ENCODE measurements at regions not wholly inside any gene's neighbourhood (a gene's known extent, or its start where the extent isn't known, plus 50 kb on each side); places are given as distances from the start of the nearest gene placed in this dataset.

DNA sequence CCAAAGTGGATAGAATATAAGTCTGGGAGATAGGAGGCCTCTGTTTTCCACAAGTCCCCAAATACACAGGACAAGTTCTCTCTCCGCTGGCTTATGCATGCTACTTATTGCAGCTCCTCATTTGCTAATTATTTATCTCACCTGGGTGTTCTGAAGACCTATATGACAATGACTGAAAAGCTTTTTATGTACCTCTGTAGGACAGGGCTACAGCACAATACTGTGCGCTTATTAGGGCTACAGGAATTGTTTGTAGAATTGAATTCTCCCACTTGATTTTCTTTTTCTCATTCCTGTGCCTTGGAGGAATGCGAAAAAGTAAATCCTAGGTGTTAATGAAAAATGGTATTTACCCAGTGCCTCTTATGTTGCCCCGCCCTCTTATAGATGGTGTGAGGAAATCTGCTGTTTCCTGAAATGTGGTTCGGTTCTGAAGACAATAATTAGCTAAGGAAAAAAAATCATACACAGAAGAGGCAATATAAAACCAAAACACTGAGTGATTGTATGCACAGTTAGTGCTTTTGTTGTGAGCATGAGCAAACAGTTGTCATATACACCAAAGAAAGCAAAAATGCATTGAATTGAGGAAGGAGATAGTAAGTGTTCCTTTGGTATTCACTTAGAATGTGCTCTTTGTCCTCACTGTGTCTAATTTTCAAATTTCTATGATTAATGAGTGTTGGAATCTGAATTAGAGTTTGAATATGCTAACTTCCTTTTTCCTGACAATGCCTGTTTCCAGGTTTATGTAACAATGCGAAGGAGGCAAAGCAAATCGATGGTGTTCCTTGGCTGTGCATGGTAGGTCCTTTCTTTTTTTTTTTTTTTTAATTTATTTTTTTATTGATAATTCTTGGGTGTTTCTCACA is 78.7 kb upstream of the PNPT1 start:
- DNase-seq (ENCODE audit: low read depth, low spot score), result no peak
- H3K4me3 ChIP-seq (ENCODE audit: control insufficient read depth in 2 of 3, extremely low read depth in 1 of 3, insufficient read depth in 2 of 3, low read depth in 1 of 3, low read length in 3 of 3), result no peak overlapping the region
- no peaks in the 10 kb centered on the region for H4K20me1 ChIP-seq (ENCODE audit: control insufficient read depth, extremely low read depth, insufficient read depth, low read length)
- no peaks in the 10 kb centered on the region for H3K27me3 ChIP-seq (ENCODE audit: control insufficient read depth, extremely low read depth, insufficient read depth, low read length)
- FAIRE-seq, result no peak
- dilution Hi-C loops (cut with MboI; ENCODE audit: extremely low pct_ligation_motif_present, low sequenced_read_pairs), result no loop called here
- H2AFZ ChIP-seq (ENCODE audit: control insufficient read depth, low read length), result peak overlapping the region; percentile 4
- no peak for TF ChIP-seq EZH2 (IDR thresholded peaks at IDR 0.05; ENCODE audit: low read length)
- TF ChIP-seq, protein P1, sequence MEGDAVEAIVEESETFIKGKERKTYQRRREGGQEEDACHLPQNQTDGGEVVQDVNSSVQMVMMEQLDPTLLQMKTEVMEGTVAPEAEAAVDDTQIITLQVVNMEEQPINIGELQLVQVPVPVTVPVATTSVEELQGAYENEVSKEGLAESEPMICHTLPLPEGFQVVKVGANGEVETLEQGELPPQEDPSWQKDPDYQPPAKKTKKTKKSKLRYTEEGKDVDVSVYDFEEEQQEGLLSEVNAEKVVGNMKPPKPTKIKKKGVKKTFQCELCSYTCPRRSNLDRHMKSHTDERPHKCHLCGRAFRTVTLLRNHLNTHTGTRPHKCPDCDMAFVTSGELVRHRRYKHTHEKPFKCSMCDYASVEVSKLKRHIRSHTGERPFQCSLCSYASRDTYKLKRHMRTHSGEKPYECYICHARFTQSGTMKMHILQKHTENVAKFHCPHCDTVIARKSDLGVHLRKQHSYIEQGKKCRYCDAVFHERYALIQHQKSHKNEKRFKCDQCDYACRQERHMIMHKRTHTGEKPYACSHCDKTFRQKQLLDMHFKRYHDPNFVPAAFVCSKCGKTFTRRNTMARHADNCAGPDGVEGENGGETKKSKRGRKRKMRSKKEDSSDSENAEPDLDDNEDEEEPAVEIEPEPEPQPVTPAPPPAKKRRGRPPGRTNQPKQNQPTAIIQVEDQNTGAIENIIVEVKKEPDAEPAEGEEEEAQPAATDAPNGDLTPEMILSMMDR (optimal IDR thresholded peaks at IDR 0.05 in 1 of 3, IDR thresholded peaks at IDR 0.05 in 1 of 3, conservative IDR thresholded peaks at IDR 0.05 in 1 of 3; ENCODE audit: extremely low read depth in 1 of 3, insufficient read depth in 2 of 3, low read length in 3 of 3), result no peak
- H3K9me1 ChIP-seq (ENCODE audit: control insufficient read depth, extremely low read depth, insufficient read depth, low read length), result no peaks in the 10 kb centered on the region
- no peak overlapping the region for H3K27ac ChIP-seq (ENCODE audit: control insufficient read depth, insufficient read depth, low read length)
- peaks cover 3% of the 10 kb centered on the region for H3K9me3 ChIP-seq (ENCODE audit: control insufficient read depth, low read depth, low read length)
- H3K36me3 ChIP-seq (ENCODE audit: control insufficient read depth in 2 of 2, extremely low read depth in 1 of 2, insufficient read depth in 2 of 2, low read length in 2 of 2), result no peaks in the 10 kb centered on the region
- H3K79me2 ChIP-seq (ENCODE audit: control insufficient read depth, insufficient read depth, low read length), result no peaks in the 10 kb centered on the region
- peaks cover 25% of the 10 kb centered on the region for H3K4me1 ChIP-seq (ENCODE audit: control insufficient read depth, extremely low read depth, insufficient read depth, low read length)
- no peak overlapping the region for H3K4me2 ChIP-seq (ENCODE audit: control insufficient read depth, extremely low read depth, insufficient read depth, low read depth, low read length)
- H3K9ac ChIP-seq (ENCODE audit: control insufficient read depth, extremely low read depth, insufficient read depth, low read length), result no peak overlapping the region

DNA sequence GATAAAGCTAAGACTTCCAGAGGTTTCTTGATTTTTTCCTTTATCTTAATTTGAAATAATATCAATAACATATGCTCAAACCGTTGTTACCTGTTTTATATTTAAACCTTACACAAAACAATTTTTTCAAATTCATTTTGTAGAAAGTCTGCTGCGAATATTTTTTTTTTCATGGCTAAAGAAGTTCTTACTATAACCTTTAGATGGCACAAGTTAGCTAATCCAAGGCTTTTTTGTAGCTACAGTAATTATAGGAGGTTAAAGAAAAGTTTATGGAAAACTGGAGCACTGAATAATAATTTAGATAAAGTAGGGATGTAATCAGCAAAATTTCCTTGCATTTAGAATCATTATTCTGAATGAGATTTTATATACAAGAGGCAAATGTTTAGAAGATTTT is 78.0 kb upstream of the PNPT1 start:
- no peak for DNase-seq (ENCODE audit: low read depth, low spot score)
- Histone ChIP-seq H4K20me1 (ENCODE audit: control insufficient read depth, extremely low read depth, insufficient read depth, low read length) (no peaks in the 10 kb centered on the region), H3K4me1 (ENCODE audit: control insufficient read depth, extremely low read depth, insufficient read depth, low read length) (peaks cover 21% of the 10 kb centered on the region), H3K27me3 (ENCODE audit: control insufficient read depth, extremely low read depth, insufficient read depth, low read length) (no peaks in the 10 kb centered on the region), H3K79me2 (ENCODE audit: control insufficient read depth, insufficient read depth, low read length) (no peaks in the 10 kb centered on the region), H3K4me2 (ENCODE audit: control insufficient read depth, extremely low read depth, insufficient read depth, low read depth, low read length) (no peak overlapping the region), H3K36me3 (ENCODE audit: control insufficient read depth in 2 of 2, extremely low read depth in 1 of 2, insufficient read depth in 2 of 2, low read length in 2 of 2) (no peaks in the 10 kb centered on the region), H2AFZ (ENCODE audit: control insufficient read depth, low read length) (no peak overlapping the region), H3K9me1 (ENCODE audit: control insufficient read depth, extremely low read depth, insufficient read depth, low read length) (no peaks in the 10 kb centered on the region), H3K9me3 (ENCODE audit: control insufficient read depth, low read depth, low read length) (peaks cover 3% of the 10 kb centered on the region), H3K27ac (ENCODE audit: control insufficient read depth, insufficient read depth, low read length) (no peak overlapping the region), H3K9ac (ENCODE audit: control insufficient read depth, extremely low read depth, insufficient read depth, low read length) (no peak overlapping the region), H3K4me3 (ENCODE audit: control insufficient read depth in 2 of 3, extremely low read depth in 1 of 3, insufficient read depth in 2 of 3, low read depth in 1 of 3, low read length in 3 of 3) (no peak overlapping the region)
- dilution Hi-C loops (cut with MboI; ENCODE audit: extremely low pct_ligation_motif_present, low sequenced_read_pairs), result no loop called here
- FAIRE-seq, result no peak
- TF ChIP-seq, protein P1 (optimal IDR thresholded peaks at IDR 0.05 in 1 of 3, IDR thresholded peaks at IDR 0.05 in 1 of 3, conservative IDR thresholded peaks at IDR 0.05 in 1 of 3; ENCODE audit: extremely low read depth in 1 of 3, insufficient read depth in 2 of 3, low read length in 3 of 3), result peak in 2 of 3 experiments; percentile 38 to 51
- TF ChIP-seq EZH2 (IDR thresholded peaks at IDR 0.05; ENCODE audit: low read length), result no peak
